HepG2 (cell line): ENCODE measurements at regions not wholly inside any gene's neighbourhood (a gene's known extent, or its start where the extent isn't known, plus 50 kb on each side); places are given as distances from the start of the nearest gene placed in this dataset.

Source experiments
- BRCA1 ChIP-seq: sonication (generic); formaldehyde crosslinking; IDR thresholded peaks from 2 replicates; pipeline ENCODE4 v1.4.0; 2020; ENCODE audit warnings: missing genetic modification reagents
- SUZ12 ChIP-seq: fragments of 150-350 bp; IDR thresholded peaks from 2 replicates; pipeline ENCODE4 v1.6.1; 2014; ENCODE audit warnings: low read depth, low read length

DNA sequence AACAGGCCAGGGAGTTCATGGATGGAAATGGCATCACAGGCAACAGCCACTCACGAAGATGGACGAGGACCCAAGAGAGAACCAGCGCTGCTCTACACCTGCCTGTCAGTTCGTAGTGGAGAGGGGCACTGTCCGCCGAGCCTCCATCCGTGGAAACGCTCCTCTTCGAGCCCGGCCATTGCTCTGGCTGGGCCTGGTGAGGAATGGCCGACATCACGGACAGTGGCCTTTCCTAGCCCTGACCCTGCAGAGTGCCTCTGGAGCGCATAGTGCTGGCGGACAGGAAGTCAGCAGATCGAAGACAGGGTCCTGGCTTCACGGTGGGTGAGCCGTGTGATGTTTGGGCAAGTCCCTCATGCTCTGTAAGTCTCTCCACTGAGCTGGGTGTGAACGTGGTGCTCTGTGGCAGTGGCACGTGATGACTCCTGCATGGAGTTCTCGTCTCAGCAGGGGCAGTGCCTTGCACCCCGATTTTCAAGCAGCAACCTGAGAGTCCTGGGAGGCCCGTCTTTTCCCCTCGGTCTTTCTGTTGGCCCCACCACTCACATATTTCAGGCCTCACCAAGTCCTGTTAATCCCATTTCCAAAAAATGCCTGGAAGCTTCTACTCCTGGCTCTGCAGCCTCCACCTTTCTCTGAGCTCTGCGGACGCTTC lies 214.4 kb downstream of the ERMARD start:
- no peak for TF ChIP-seq BRCA1
- no peak for TF ChIP-seq SUZ12
